BJ (cell line): ENCODE measurements at regions not wholly inside any gene's neighbourhood (a gene's known extent, or its start where the extent isn't known, plus 50 kb on each side); places are given as distances from the start of the nearest gene placed in this dataset.

Experiments
- CTCF ChIA-PET: fragments of 350-600 bp; formaldehyde crosslinking; extraction: SDS; loops from one replicate; lab custom pipeline; 2021; ENCODE audit warnings: antibody characterized with exemption, inconsistent platforms; lab: Yijun Ruan, JAX
- POLR2A ChIA-PET: fragments of 300-600 bp; sonication (Branson Sonifier 250); formaldehyde crosslinking; extraction: SDS; loops from one replicate; lab custom pipeline; 2021; ENCODE audit warnings: antibody characterized with exemption; lab: Charles Lee
- DNase-seq: peaks from one replicate; pipeline ENCODE4 v3.0.0-alpha.2; 2011; ENCODE audit warnings: low read depth
- H3K27me3 ChIP-seq: 2 replicates; pipeline ENCODE4 v1.6.0; 2011; ENCODE audit warnings: low read length; ENCODE audit not compliant: control insufficient read depth, insufficient read depth
- H3K36me3 ChIP-seq: 2 replicates; pipeline ENCODE4 v1.5.1; 2011; ENCODE audit warnings: low read length; ENCODE audit not compliant: control insufficient read depth, insufficient read depth
- H3K4me3 ChIP-seq: 2 replicates; pipeline ENCODE4 v1.5.1; 2011; ENCODE audit warnings: low read depth, mild to moderate bottlenecking, control low read depth, low read length
- CTCF ChIP-seq: IDR thresholded peaks from 2 replicates; pipeline ENCODE4 v1.5.1; 2011; ENCODE audit warnings: low read depth, mild to moderate bottlenecking, control low read depth, inconsistent platforms, low read length, moderate library complexity; ENCODE audit not compliant: insufficient read depth

GRCh38 chr2:175373729-175374128 is 192.2 kb upstream of the ATP5MC3 start:
- Histone ChIP-seq H3K4me3 (no peak overlapping the region), H3K36me3 (no peaks in the 10 kb centered on the region), H3K27me3 (no peaks in the 10 kb centered on the region)
- TF ChIP-seq CTCF: no peak
- DNase-seq: no peak
- CTCF ChIA-PET: interaction anchor here (0.8 to 2.1 kb wide), 4 partner anchors 10 to 1181 kb away, joined by 3 to 7 read pairs (median 4); no protein-coding TSS in a partner anchor
- POLR2A ChIA-PET: interaction anchor here (0.6 kb wide), 1 partner anchor 383 kb away, joined by 3 read pairs; no protein-coding TSS in a partner anchor

- TF ChIP-seq CTCF: no peak
- ChIA-PET CTCF (interaction anchor here (0.8 to 2.1 kb wide), 4 partner anchors 9 to 1181 kb away, joined by 3 to 7 read pairs (median 4); no protein-coding TSS in a partner anchor), POLR2A (interaction anchor here (0.6 kb wide), 1 partner anchor 384 kb away, joined by 3 read pairs; no protein-coding TSS in a partner anchor)
- no peak overlapping the region for H3K4me3 ChIP-seq
- no peaks in the 10 kb centered on the region for H3K27me3 ChIP-seq
- H3K36me3 ChIP-seq: no peaks in the 10 kb centered on the region
- DNase-seq: peak; percentile 14
Measured at GRCh38 chr2:175372704-175373701, 191.5 kb upstream of the ATP5MC3 start.

- ChIA-PET POLR2A (no interaction called here), CTCF (interaction anchor here (0.7 to 2.8 kb wide), 3 partner anchors 16 to 717 kb away, joined by 4 to 7 read pairs (median 5); no protein-coding TSS in a partner anchor)
- no peak overlapping the region for H3K4me3 ChIP-seq
- no peaks in the 10 kb centered on the region for H3K36me3 ChIP-seq
- H3K27me3 ChIP-seq: no peaks in the 10 kb centered on the region; the same call in 1 of the 2 replicates
- no peak for DNase-seq
- TF ChIP-seq CTCF: no peak
Measured at GRCh38 chr2:175371378-175371777, 189.9 kb upstream of the ATP5MC3 start.

- ChIA-PET CTCF (interaction anchor here (0.7 to 4.9 kb wide), 12 partner anchors 9 to 730 kb away, joined by 3 to 43 read pairs (median 3); no protein-coding TSS in a partner anchor), POLR2A (no interaction called here)
- Histone ChIP-seq H3K36me3 (no peaks in the 10 kb centered on the region), H3K27me3 (no peaks in the 10 kb centered on the region; the same call in 1 of the 2 replicates), H3K4me3 (no peak overlapping the region)
- TF ChIP-seq CTCF: peak; percentile 82
- DNase-seq: no peak
Measured at GRCh38 chr2:175366815-175367214, 185.3 kb upstream of the ATP5MC3 start.

GRCh38 chr2:175363699-175364098 is 182.2 kb upstream of the ATP5MC3 start:
- Histone ChIP-seq H3K27me3 (no peaks in the 10 kb centered on the region; the same call in 1 of the 2 replicates), H3K36me3 (no peaks in the 10 kb centered on the region), H3K4me3 (no peak overlapping the region)
- CTCF ChIA-PET: interaction anchor here (0.7 to 3.9 kb wide), 7 partner anchors 8 to 734 kb away, joined by 3 to 15 read pairs (median 7); no protein-coding TSS in a partner anchor
- no peak for TF ChIP-seq CTCF
- DNase-seq: no peak
- POLR2A ChIA-PET: no interaction called here
